A673 (cell line): ENCODE measurements at regions not wholly inside any gene's neighbourhood (a gene's known extent, or its start where the extent isn't known, plus 50 kb on each side); places are given as distances from the start of the nearest gene placed in this dataset.

Experiments
- BruUV-seq: library from RNA; stranded (reverse); fragments of 400-500 nt; replicated peaks from 2 replicates; lab custom pipeline; 2021; lab: Mats Ljungman, UMichigan
- CTCF ChIA-PET: fragments of 300-600 bp; sonication (Branson Sonifier 250); formaldehyde crosslinking; loops from one replicate; lab custom pipeline; 2022; ENCODE audit warnings: antibody characterized with exemption; lab: Charles Lee
- POLR2A ChIA-PET: fragments of 300-600 bp; sonication (Branson Sonifier 250); formaldehyde crosslinking; loops from one replicate; lab custom pipeline; 2022; ENCODE audit warnings: antibody characterized with exemption; ENCODE audit not compliant: low non-redundant PET; lab: Charles Lee
- DNase-seq: peaks from one replicate; pipeline ENCODE4 v3.0.0-alpha.2; 2015; ENCODE audit warnings: low spot score
- H3K27ac ChIP-seq: fragments of 200-600 bp; sonication (generic); 2 replicates; pipeline ENCODE4 v1.5.1; 2016; ENCODE audit warnings: mixed run types, low read depth, mild to moderate bottlenecking, mixed read lengths, antibody characterized with exemption, low read length; ENCODE audit not compliant: poor library complexity, severe bottlenecking
- H3K27me3 ChIP-seq: fragments of 200-600 bp; sonication (generic); replicated peaks from 2 replicates; pipeline ENCODE4 v1.6.1; 2017; ENCODE audit warnings: mixed run types, low read depth, mild to moderate bottlenecking, mixed read lengths, antibody characterized with exemption, low read length; ENCODE audit not compliant: insufficient read depth, poor library complexity
- H3K36me3 ChIP-seq: fragments of 200-600 bp; sonication (generic); 2 replicates; pipeline ENCODE4 v1.6.1; 2016; ENCODE audit warnings: mixed run types, mild to moderate bottlenecking, mixed read lengths, antibody characterized with exemption, low read length; ENCODE audit not compliant: insufficient read depth, poor library complexity, severe bottlenecking
- H3K4me1 ChIP-seq: fragments of 200-600 bp; sonication (generic); 2 replicates; pipeline ENCODE4 v1.6.1; 2017; ENCODE audit warnings: mixed run types, mild to moderate bottlenecking, mixed read lengths, antibody characterized with exemption, low read length; ENCODE audit not compliant: insufficient read depth, poor library complexity, severe bottlenecking
- H3K4me3 ChIP-seq: fragments of 200-600 bp; sonication (generic); 2 replicates; pipeline ENCODE4 v1.5.1; 2016; ENCODE audit warnings: low read depth, mixed run types, mild to moderate bottlenecking, mixed read lengths, low read length; ENCODE audit not compliant: poor library complexity, severe bottlenecking
- H3K9me3 ChIP-seq: fragments of 200-600 bp; sonication (generic); 2 replicates; pipeline ENCODE4 v1.6.1; 2016; ENCODE audit warnings: mixed run types, low read depth, mild to moderate bottlenecking, mixed read lengths, antibody characterized with exemption, low read length; ENCODE audit not compliant: poor library complexity, severe bottlenecking
- CTCF ChIP-seq: fragments of 300-800, 200-600 bp; sonication (generic); conservative IDR thresholded peaks from 2 replicates; pipeline ENCODE4 v1.5.1; 2017; ENCODE audit warnings: low read depth, mild to moderate bottlenecking, antibody characterized with exemption, low read length, moderate library complexity, mixed read lengths
- EZH2 ChIP-seq: fragments of 200-600 bp; sonication (generic); IDR thresholded peaks from 2 replicates; pipeline ENCODE4 v1.6.1; 2017; ENCODE audit warnings: borderline replicate concordance, low read depth, mild to moderate bottlenecking, mixed read lengths, antibody characterized with exemption, low read length; ENCODE audit not compliant: poor library complexity, severe bottlenecking
- intact Hi-C: fragments of 100-400 bp; cut with micrococcal nuclease; formaldehyde crosslinking; loops from one replicate; pipeline ENCODE4 v1.10.0; 2022; ENCODE audit not compliant: unreplicated experiment

GRCh38 chr7:17014686-17015085 is 132.9 kb upstream of the AGR3 start:
- Histone ChIP-seq H3K36me3 (no peaks in the 10 kb centered on the region), H3K27me3 (no peaks in the 10 kb centered on the region), H3K4me3 (no peak overlapping the region), H3K4me1 (peaks cover 7% of the 10 kb centered on the region), H3K9me3 (no peaks in the 10 kb centered on the region), H3K27ac (no peak overlapping the region)
- TF ChIP-seq CTCF (no peak), EZH2 (no peak)
- BruUV-seq, result no TSS peak
- ChIA-PET CTCF (interaction anchor here (0.7 kb wide), 1 partner anchor 539 kb away, joined by 5 read pairs; no protein-coding TSS in a partner anchor), POLR2A (no interaction called here)
- intact Hi-C loops, result no loop called here
- DNase-seq, result no peak

GRCh38 chr7:17015598-17016031 is 133.8 kb upstream of the AGR3 start:
- ChIA-PET POLR2A (no interaction called here), CTCF (no interaction called here)
- TF ChIP-seq CTCF (no peak), EZH2 (no peak)
- no peak for DNase-seq
- BruUV-seq, result no TSS peak
- intact Hi-C loops, result no loop called here
- H3K27ac ChIP-seq, result peak overlapping the region; percentile 4
- no peaks in the 10 kb centered on the region for H3K27me3 ChIP-seq
- no peaks in the 10 kb centered on the region for H3K36me3 ChIP-seq
- H3K4me3 ChIP-seq, result no peak overlapping the region
- H3K9me3 ChIP-seq, result no peaks in the 10 kb centered on the region
- peaks cover 7% of the 10 kb centered on the region for H3K4me1 ChIP-seq

- ChIA-PET POLR2A (no interaction called here), CTCF (no interaction called here)
- H3K4me1 ChIP-seq, result peaks cover 7% of the 10 kb centered on the region
- H3K27me3 ChIP-seq, result no peaks in the 10 kb centered on the region
- no peak for DNase-seq
- no peaks in the 10 kb centered on the region for H3K9me3 ChIP-seq
- intact Hi-C loops, result no loop called here
- no peak overlapping the region for H3K4me3 ChIP-seq
- TF ChIP-seq CTCF, result no peak
- no peak for TF ChIP-seq EZH2
- H3K36me3 ChIP-seq, result no peaks in the 10 kb centered on the region
- BruUV-seq, result no TSS peak
- no peak overlapping the region for H3K27ac ChIP-seq
Measured at GRCh38 chr7:17016402-17017010, 134.7 kb upstream of the AGR3 start.
